IMR-90 (cell line): ENCODE measurements at regions not wholly inside any gene's neighbourhood (a gene's known extent, or its start where the extent isn't known, plus 50 kb on each side); places are given as distances from the start of the nearest gene placed in this dataset.

Source experiments
- ATAC-seq: fragments of 200-7000 bp; cut with Tn5 transposase; 2 replicates; pipeline ENCODE4 v1.9.1; 2020; ENCODE audit warnings: low read depth, mild to moderate bottlenecking, moderate library complexity
- BruUV-seq: library from RNA; stranded (reverse); fragments of 400-500 nt; replicated peaks from 2 replicates; lab custom pipeline; 2021; lab: Mats Ljungman, UMichigan
- CTCF ChIA-PET: fragments of 300-600 bp; formaldehyde crosslinking; extraction: SDS; loops from one replicate; lab custom pipeline; 2021; ENCODE audit warnings: antibody characterized with exemption; lab: Yijun Ruan, JAX
- POLR2A ChIA-PET: fragments of 300-600 bp; sonication (Branson Sonifier 250); formaldehyde crosslinking; loops from one replicate; lab custom pipeline; 2022; ENCODE audit warnings: antibody characterized with exemption; ENCODE audit not compliant: unreplicated experiment; lab: Charles Lee
- DNase-seq: peaks from one replicate; pipeline ENCODE4 v3.0.0; 2013
- H2AFZ ChIP-seq: replicated peaks from 2 replicates; pipeline ENCODE3; 2013; ENCODE audit warnings: low read length, mild to moderate bottlenecking; ENCODE audit not compliant: poor library complexity
- H2AK5ac ChIP-seq: 2 replicates; pipeline ENCODE4 v1.6.1; 2013; ENCODE audit warnings: low read depth, low read length, inconsistent platforms
- H2AK9ac ChIP-seq: replicated peaks from 2 replicates; pipeline ENCODE3; 2013; ENCODE audit warnings: mild to moderate bottlenecking, low read depth, low read length, moderate library complexity; ENCODE audit not compliant: poor library complexity
- H2BK120ac ChIP-seq: 2 replicates; pipeline ENCODE4 v1.6.1; 2013; ENCODE audit warnings: low read depth, low read length, inconsistent platforms
- H2BK15ac ChIP-seq: 3 replicates; pipeline ENCODE4 v1.6.1; 2013; ENCODE audit warnings: low read depth, low read length, inconsistent platforms
- H2BK20ac ChIP-seq: 2 replicates; pipeline ENCODE4 v1.6.1; 2013; ENCODE audit warnings: low read depth, mild to moderate bottlenecking, inconsistent platforms, low read length, moderate library complexity
- H2BK5ac ChIP-seq: 2 replicates; pipeline ENCODE4 v1.6.1; 2013; ENCODE audit warnings: mild to moderate bottlenecking, low read depth, low read length, inconsistent platforms; ENCODE audit not compliant: poor library complexity, severe bottlenecking
- H3K14ac ChIP-seq: replicated peaks from 2 replicates; pipeline ENCODE4 v1.6.1; 2013; ENCODE audit warnings: low read depth, low read length, inconsistent platforms
- H3K18ac ChIP-seq: 2 replicates; pipeline ENCODE4 v1.6.1; 2013; ENCODE audit warnings: low read depth, low read length, control low read depth
- H3K23ac ChIP-seq: 2 replicates; pipeline ENCODE4 v1.6.1; 2013; ENCODE audit warnings: low read depth, low read length, inconsistent platforms
- H3K27ac ChIP-seq: 2 replicates; pipeline ENCODE4 v1.5.1; 2013; ENCODE audit warnings: mild to moderate bottlenecking, control low read depth, low read length; ENCODE audit not compliant: insufficient read depth
- H3K27me3 ChIP-seq: 2 replicates; pipeline ENCODE4 v1.6.1; 2013; ENCODE audit warnings: low read length; ENCODE audit not compliant: control insufficient read depth, insufficient read depth
- H3K36me3 ChIP-seq: 2 replicates; pipeline ENCODE4 v1.6.1; 2013; ENCODE audit warnings: low read length, mixed read lengths; ENCODE audit not compliant: control insufficient read depth, insufficient read depth
- H3K4ac ChIP-seq: 2 replicates; pipeline ENCODE4 v1.6.1; 2013; ENCODE audit warnings: low read depth, low read length, inconsistent platforms
- H3K4me1 ChIP-seq: 2 replicates; pipeline ENCODE4 v1.6.1; 2013; ENCODE audit warnings: low read length, mixed read lengths; ENCODE audit not compliant: control insufficient read depth, insufficient read depth
- H3K4me2 ChIP-seq: 2 replicates; pipeline ENCODE4 v1.6.1; 2013; ENCODE audit warnings: low read depth, mild to moderate bottlenecking, control low read depth, low read length, moderate library complexity
- H3K4me3 ChIP-seq: 2 replicates; pipeline ENCODE4 v1.5.1; 2013; ENCODE audit warnings: low read depth, mild to moderate bottlenecking, control low read depth, low read length, moderate library complexity; ENCODE audit not compliant: insufficient read depth
- H3K56ac ChIP-seq: 2 replicates; pipeline ENCODE4 v1.6.1; 2013; ENCODE audit warnings: low read length, inconsistent platforms; ENCODE audit not compliant: insufficient read depth; ENCODE audit errors: extremely low read depth
- H3K79me1 ChIP-seq, 2 experiments: 2 replicates each; pipeline ENCODE4 v1.6.1; 2013; ENCODE audit warnings: low read length in 2 of 2, inconsistent platforms in 1 of 2, low read depth in 1 of 2
- H3K9ac ChIP-seq: 2 replicates; pipeline ENCODE4 v1.6.1; 2013; ENCODE audit warnings: low read depth, low read length, control low read depth
- H3K9me1 ChIP-seq: 2 replicates; pipeline ENCODE4 v1.6.1; 2013; ENCODE audit warnings: low read length, inconsistent platforms; ENCODE audit not compliant: insufficient read depth
- H3K9me3 ChIP-seq: 2 replicates; pipeline ENCODE4 v1.6.1; 2013; ENCODE audit warnings: low read length; ENCODE audit not compliant: control insufficient read depth, insufficient read depth
- H4K20me1 ChIP-seq: 2 replicates; pipeline ENCODE4 v1.6.1; 2013; ENCODE audit warnings: low read length, inconsistent platforms; ENCODE audit not compliant: insufficient read depth
- H4K5ac ChIP-seq: 2 replicates; pipeline ENCODE4 v1.6.1; 2013; ENCODE audit warnings: mild to moderate bottlenecking, low read depth, low read length, control low read depth
- H4K8ac ChIP-seq, 2 experiments: 2 replicates each; pipeline ENCODE4 v1.6.1; 2013; ENCODE audit warnings: low read depth in 2 of 2, low read length in 2 of 2, control low read depth in 1 of 2, inconsistent platforms in 1 of 2
- H4K91ac ChIP-seq: 2 replicates; pipeline ENCODE4 v1.6.1; 2013; ENCODE audit warnings: low read depth, low read length, inconsistent platforms; ENCODE audit not compliant: insufficient read depth
- BHLHE40 ChIP-seq: fragments of 150-350 bp; IDR thresholded peaks from 2 replicates; pipeline ENCODE4 v1.6.1; 2016; ENCODE audit warnings: mild to moderate bottlenecking, low read depth, low read length
- CEBPB ChIP-seq: IDR thresholded peaks from 2 replicates; pipeline ENCODE4 v1.6.1; 2012; ENCODE audit warnings: low read depth, low read length, improper control_type of control experiment
- CHD1 ChIP-seq: IDR thresholded peaks from 2 replicates; pipeline ENCODE4 v1.6.1; 2012; ENCODE audit warnings: low read depth, low read length, improper control_type of control experiment
- NFE2L2 ChIP-seq: fragments of 150-350 bp; IDR thresholded peaks from 2 replicates; pipeline ENCODE4 v1.6.1; 2016; ENCODE audit warnings: low read depth, mild to moderate bottlenecking, low read length
- RCOR1 ChIP-seq: IDR thresholded peaks from 2 replicates; pipeline ENCODE4 v1.6.1; 2012; ENCODE audit warnings: mild to moderate bottlenecking, low read length, improper control_type of control experiment; ENCODE audit not compliant: insufficient replicate concordance
- SMC3 ChIP-seq: fragments of 150-350 bp; IDR thresholded peaks from 2 replicates; pipeline ENCODE4 v1.6.1; 2016; ENCODE audit warnings: low read depth, mild to moderate bottlenecking, antibody characterized with exemption, low read length, moderate library complexity
- WGBS, 2 experiments: methylation state at CpG; one replicate each; pipeline versions ENCODE4 v1.1.5 to v1.1.7; 2013; ENCODE audit warnings: missing lambda C conversion rate in 2 of 2; ENCODE audit not compliant: insufficient read length in 1 of 2; ENCODE audit errors: extremely low coverage in 2 of 2; 5-methylcytosine and 5-hydroxymethylcytosine counted together
- dilution Hi-C: fragments of 300-500 bp; cut with HindIII; formaldehyde crosslinking; loops from one replicate; pipeline ENCODE4 v1.14.3; 2018; ENCODE audit warnings: low sequenced_read_pairs; ENCODE audit not compliant: unreplicated experiment
- in situ Hi-C: fragments of 300-500 bp; cut with MboI; formaldehyde crosslinking; loops from 3 replicates; pipeline ENCODE4 v1.14.3; 2019; ENCODE audit warnings: low sequenced_read_pairs, inconsistent platforms, mixed read lengths
- intact Hi-C: fragments of 100-400 bp; cut with micrococcal nuclease; formaldehyde crosslinking; loops from 2 replicates; pipeline ENCODE4 v1.10.0; 2022
- TF ChIP-seq, protein P1 (sequence below): fragments of 150-350 bp; IDR thresholded peaks from 2 replicates; pipeline ENCODE4 v1.6.1; 2017; ENCODE audit warnings: mild to moderate bottlenecking, antibody characterized with exemption, low read length, low read depth

GRCh38 chr3:162665684-162666391 lies 1169.2 kb downstream of the OTOL1 start:
- H2BK20ac ChIP-seq = no peak overlapping the region
- H3K9ac ChIP-seq = no peak overlapping the region
- no peaks in the 10 kb centered on the region for H3K4me1 ChIP-seq
- no peak overlapping the region for H4K8ac ChIP-seq
- no peaks in the 10 kb centered on the region for H4K20me1 ChIP-seq
- DNase-seq = no peak
- no peak overlapping the region for H3K4ac ChIP-seq
- BruUV-seq = no TSS peak
- H3K56ac ChIP-seq = no peak overlapping the region
- H4K5ac ChIP-seq = no peak overlapping the region
- intact Hi-C loops = no loop called here
- no peak overlapping the region for H2AFZ ChIP-seq
- TF ChIP-seq RCOR1 (no peak), CEBPB (no peak), SMC3 (no peak), NFE2L2 (no peak), CHD1 (no peak), BHLHE40 (no peak)
- TF ChIP-seq, protein P1, sequence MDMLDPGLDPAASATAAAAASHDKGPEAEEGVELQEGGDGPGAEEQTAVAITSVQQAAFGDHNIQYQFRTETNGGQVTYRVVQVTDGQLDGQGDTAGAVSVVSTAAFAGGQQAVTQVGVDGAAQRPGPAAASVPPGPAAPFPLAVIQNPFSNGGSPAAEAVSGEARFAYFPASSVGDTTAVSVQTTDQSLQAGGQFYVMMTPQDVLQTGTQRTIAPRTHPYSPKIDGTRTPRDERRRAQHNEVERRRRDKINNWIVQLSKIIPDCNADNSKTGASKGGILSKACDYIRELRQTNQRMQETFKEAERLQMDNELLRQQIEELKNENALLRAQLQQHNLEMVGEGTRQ = no peak
- in situ Hi-C loops = no loop called here
- no peak overlapping the region for H2BK5ac ChIP-seq
- H2AK9ac ChIP-seq = no peak overlapping the region
- no peaks in the 10 kb centered on the region for H3K9me1 ChIP-seq
- no peak overlapping the region for H4K91ac ChIP-seq
- H3K27me3 ChIP-seq = no peaks in the 10 kb centered on the region
- H3K23ac ChIP-seq = no peak overlapping the region
- no peaks in the 10 kb centered on the region for H3K36me3 ChIP-seq
- no peak overlapping the region for H3K4me2 ChIP-seq
- no peak for ATAC-seq
- no peak overlapping the region for H2BK120ac ChIP-seq
- ChIA-PET POLR2A (no interaction called here), CTCF (no interaction called here)
- no CpG with 5 or more reads among the region's 1 CpG for WGBS, 2 experiments
- no peak overlapping the region for H3K4me3 ChIP-seq
- dilution Hi-C loops = no loop called here
- H2BK15ac ChIP-seq = no peak overlapping the region
- no peak overlapping the region for H2AK5ac ChIP-seq
- no peaks in the 10 kb centered on the region for H3K79me1 ChIP-seq
- H3K9me3 ChIP-seq = no peaks in the 10 kb centered on the region
- no peak overlapping the region for H3K14ac ChIP-seq
- no peak overlapping the region for H3K18ac ChIP-seq
- H3K27ac ChIP-seq = no peak overlapping the region
